ENCODE measurements at regions not wholly inside any gene's neighbourhood (a gene's known extent, or its start where the extent isn't known, plus 50 kb on each side); places are given as distances from the start of the nearest gene placed in this dataset.

- H3K36me3 ChIP-seq, result no peaks in the 10 kb centered on the region
- intact Hi-C loops (cut with DNase I), result no loop called here
- WGBS, 2 donors, result 47 to 63% methylated on average over 7 to 8 of the region's 9 CpGs
These were observed 221.8 kb downstream of the MAP2K4 start for GRCh38 chr17:12242345-12242954.

GRCh38 chr17:12247761-12248160 is 227.1 kb downstream of the MAP2K4 start:
- Histone ChIP-seq H3K9me3 (no peaks in the 10 kb centered on the region), H3K27me3 (peaks cover 0 to 9% (median 0%) of the 10 kb centered on the region in 4 donors), H3K4me1 (no peaks in the 10 kb centered on the region), H3K36me3 (no peaks in the 10 kb centered on the region), H3K4me3 (no peak overlapping the region), H3K27ac (no peak overlapping the region)
- DNase-seq, result no peak
- TF ChIP-seq CTCF (IDR thresholded peaks at IDR 0.05) (no peak), POLR2A (IDR thresholded peaks at IDR 0.05) (no peak)
- 68 to 73% methylated on average over 2 of the region's 2 CpGs for WGBS, 2 donors
- intact Hi-C loops (cut with DNase I), result no loop called here

More at GRCh38 chr17:12242345-12242954, 221.8 kb downstream of the MAP2K4 start:
- Histone ChIP-seq H3K4me3 (no peak overlapping the region), H3K27me3 (no peaks in the 10 kb centered on the region), H3K9me3 (no peaks in the 10 kb centered on the region), H3K27ac (peak overlapping the region in 2 of 4 donors; percentile 33 to 47), H3K4me1 (no peaks in the 10 kb centered on the region)
- no peak for DNase-seq
- TF ChIP-seq POLR2A (IDR thresholded peaks at IDR 0.05) (no peak), CTCF (IDR thresholded peaks at IDR 0.05) (no peak)

- DNase-seq, result no peak
- 68 to 79% methylated on average over 3 to 4 of the region's 4 CpGs for WGBS, 2 donors
- H3K9me3 ChIP-seq, result no peaks in the 10 kb centered on the region
- H3K4me1 ChIP-seq, result no peaks in the 10 kb centered on the region
- TF ChIP-seq CTCF (IDR thresholded peaks at IDR 0.05), result no peak
- no peak for TF ChIP-seq POLR2A (IDR thresholded peaks at IDR 0.05)
- intact Hi-C loops (cut with DNase I), result no loop called here
- no peaks in the 10 kb centered on the region for H3K36me3 ChIP-seq
- peaks cover 0 to 9% (median 0%) of the 10 kb centered on the region in 4 donors for H3K27me3 ChIP-seq
- no peak overlapping the region for H3K27ac ChIP-seq
- no peak overlapping the region for H3K4me3 ChIP-seq
These were observed 230.3 kb downstream of the MAP2K4 start for GRCh38 chr17:12250973-12251372.

GRCh38 chr17:12252462-12252861 is 231.8 kb downstream of the MAP2K4 start:
- peak overlapping the region in 2 of 4 donors; percentile 3 to 21 for H3K27ac ChIP-seq
- no peaks in the 10 kb centered on the region for H3K4me1 ChIP-seq
- no peaks in the 10 kb centered on the region for H3K36me3 ChIP-seq
- peaks cover 0 to 9% (median 0%) of the 10 kb centered on the region in 4 donors for H3K27me3 ChIP-seq
- DNase-seq, result no peak
- no peaks in the 10 kb centered on the region for H3K9me3 ChIP-seq
- TF ChIP-seq CTCF (IDR thresholded peaks at IDR 0.05) (no peak), POLR2A (IDR thresholded peaks at IDR 0.05) (no peak)
- intact Hi-C loops (cut with DNase I), result no loop called here
- no peak overlapping the region for H3K4me3 ChIP-seq
- 42 to 45% methylated on average over 6 of the region's 6 CpGs for WGBS, 2 donors

GRCh38 chr17:12254460-12254859 is 233.8 kb downstream of the MAP2K4 start:
- Histone ChIP-seq H3K27ac (no peak overlapping the region), H3K36me3 (no peaks in the 10 kb centered on the region), H3K27me3 (peaks cover 0 to 8% (median 0%) of the 10 kb centered on the region in 4 donors), H3K9me3 (no peaks in the 10 kb centered on the region), H3K4me3 (no peak overlapping the region), H3K4me1 (no peaks in the 10 kb centered on the region)
- WGBS, 2 donors, result 87 to 91% methylated on average over 9 of the region's 9 CpGs
- intact Hi-C loops (cut with DNase I), result no loop called here
- TF ChIP-seq POLR2A (IDR thresholded peaks at IDR 0.05) (no peak), CTCF (IDR thresholded peaks at IDR 0.05) (no peak)
- no peak for DNase-seq
